ENCODE measurements at regions not wholly inside any gene's neighbourhood (a gene's known extent, or its start where the extent isn't known, plus 50 kb on each side); places are given as distances from the start of the nearest gene placed in this dataset.

DNA sequence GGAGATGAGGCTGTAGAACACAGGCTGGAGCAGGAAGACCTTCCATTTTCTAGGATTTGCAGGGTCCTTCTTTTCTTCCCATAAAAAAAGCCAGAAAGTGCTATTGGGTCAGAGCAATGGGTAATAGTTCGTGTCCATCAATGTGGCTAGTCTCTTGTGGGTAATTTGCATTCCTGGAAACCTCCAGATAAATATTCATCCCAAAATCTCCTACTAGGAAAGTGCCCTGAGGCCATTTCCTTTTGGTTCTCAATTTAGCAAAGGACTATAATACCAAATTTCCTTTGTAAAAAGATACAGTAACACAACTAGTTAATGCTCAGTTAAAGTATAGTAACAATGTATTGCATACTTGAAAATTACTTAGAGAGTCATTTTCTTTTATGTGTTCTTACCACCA is 138.1 kb upstream of the TAB2 start:
- DNase-seq (ENCODE audit: low read depth) = no peak
- TF ChIP-seq, protein P1, sequence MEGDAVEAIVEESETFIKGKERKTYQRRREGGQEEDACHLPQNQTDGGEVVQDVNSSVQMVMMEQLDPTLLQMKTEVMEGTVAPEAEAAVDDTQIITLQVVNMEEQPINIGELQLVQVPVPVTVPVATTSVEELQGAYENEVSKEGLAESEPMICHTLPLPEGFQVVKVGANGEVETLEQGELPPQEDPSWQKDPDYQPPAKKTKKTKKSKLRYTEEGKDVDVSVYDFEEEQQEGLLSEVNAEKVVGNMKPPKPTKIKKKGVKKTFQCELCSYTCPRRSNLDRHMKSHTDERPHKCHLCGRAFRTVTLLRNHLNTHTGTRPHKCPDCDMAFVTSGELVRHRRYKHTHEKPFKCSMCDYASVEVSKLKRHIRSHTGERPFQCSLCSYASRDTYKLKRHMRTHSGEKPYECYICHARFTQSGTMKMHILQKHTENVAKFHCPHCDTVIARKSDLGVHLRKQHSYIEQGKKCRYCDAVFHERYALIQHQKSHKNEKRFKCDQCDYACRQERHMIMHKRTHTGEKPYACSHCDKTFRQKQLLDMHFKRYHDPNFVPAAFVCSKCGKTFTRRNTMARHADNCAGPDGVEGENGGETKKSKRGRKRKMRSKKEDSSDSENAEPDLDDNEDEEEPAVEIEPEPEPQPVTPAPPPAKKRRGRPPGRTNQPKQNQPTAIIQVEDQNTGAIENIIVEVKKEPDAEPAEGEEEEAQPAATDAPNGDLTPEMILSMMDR (conservative IDR thresholded peaks at IDR 0.05; ENCODE audit: low read length) = no peak
- H3K4me3 ChIP-seq (ENCODE audit: low read length) = no peak overlapping the region

DNA sequence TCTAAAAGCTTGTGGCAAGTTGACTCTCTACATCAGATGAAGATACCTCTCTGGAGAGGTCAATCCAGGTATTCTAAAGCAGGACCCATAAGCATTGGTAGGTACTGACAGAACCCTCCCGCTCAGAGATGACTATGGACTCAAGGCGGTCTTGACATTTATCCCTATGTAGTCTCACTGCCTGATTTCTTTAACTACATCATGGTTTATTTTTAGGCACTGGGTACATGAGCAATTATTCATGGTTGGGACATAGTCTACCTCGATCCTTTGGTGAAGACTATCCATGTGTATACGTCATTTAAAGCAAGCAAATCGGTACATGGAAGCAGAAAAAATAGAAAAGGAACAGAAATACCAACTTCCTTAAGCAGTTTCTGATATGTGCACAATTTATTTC is 136.2 kb upstream of the TAB2 start:
- no peak overlapping the region for H3K4me3 ChIP-seq (ENCODE audit: low read length)
- DNase-seq (ENCODE audit: low read depth) = no peak
- TF ChIP-seq, protein P1 (conservative IDR thresholded peaks at IDR 0.05; ENCODE audit: low read length) = no peak

DNA sequence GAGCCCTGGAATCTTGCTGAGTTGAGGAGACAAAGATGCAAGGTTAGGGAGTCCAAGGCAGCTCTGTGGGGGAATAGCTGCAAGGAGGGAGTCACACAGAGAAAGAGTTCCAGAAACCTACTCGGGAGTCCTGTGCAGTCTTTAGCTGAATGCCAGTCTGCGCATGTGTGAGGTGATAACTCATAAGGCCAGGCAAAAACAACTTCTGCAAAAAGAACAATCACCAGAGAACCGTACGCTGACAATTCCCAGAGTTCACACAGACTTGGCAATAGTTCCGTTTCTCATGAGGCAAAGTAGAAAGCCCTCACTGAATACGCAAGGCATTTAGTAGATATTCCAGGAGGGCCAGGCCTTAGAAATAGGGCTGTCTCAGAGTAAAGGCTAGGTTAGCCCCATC is 135.2 kb upstream of the TAB2 start:
- no peak overlapping the region for H3K4me3 ChIP-seq (ENCODE audit: low read length)
- DNase-seq (ENCODE audit: low read depth) = no peak
- TF ChIP-seq, protein P1 (conservative IDR thresholded peaks at IDR 0.05; ENCODE audit: low read length) = no peak

DNA sequence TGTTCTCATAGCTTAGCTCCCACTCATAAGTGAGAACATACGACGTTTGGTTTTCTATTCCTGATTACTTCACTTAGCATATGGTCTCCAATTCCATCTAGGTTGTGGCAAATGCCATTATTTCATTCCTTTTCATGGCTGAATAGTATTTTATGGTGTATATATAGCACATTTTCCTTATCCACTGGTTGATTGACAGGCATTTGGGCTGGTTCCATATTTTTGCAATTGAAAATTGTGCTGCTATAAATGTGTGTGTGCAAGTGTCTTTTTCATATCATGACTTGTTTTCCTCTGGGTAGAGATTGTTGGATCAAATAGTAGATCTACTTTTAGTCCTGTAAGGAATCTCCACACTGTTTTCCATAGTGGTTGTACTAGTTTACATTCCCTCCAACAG is 133.0 kb upstream of the TAB2 start:
- no peak overlapping the region for H3K4me3 ChIP-seq (ENCODE audit: low read length)
- DNase-seq (ENCODE audit: low read depth) = no peak
- TF ChIP-seq, protein P1 (conservative IDR thresholded peaks at IDR 0.05; ENCODE audit: low read length) = no peak

DNA sequence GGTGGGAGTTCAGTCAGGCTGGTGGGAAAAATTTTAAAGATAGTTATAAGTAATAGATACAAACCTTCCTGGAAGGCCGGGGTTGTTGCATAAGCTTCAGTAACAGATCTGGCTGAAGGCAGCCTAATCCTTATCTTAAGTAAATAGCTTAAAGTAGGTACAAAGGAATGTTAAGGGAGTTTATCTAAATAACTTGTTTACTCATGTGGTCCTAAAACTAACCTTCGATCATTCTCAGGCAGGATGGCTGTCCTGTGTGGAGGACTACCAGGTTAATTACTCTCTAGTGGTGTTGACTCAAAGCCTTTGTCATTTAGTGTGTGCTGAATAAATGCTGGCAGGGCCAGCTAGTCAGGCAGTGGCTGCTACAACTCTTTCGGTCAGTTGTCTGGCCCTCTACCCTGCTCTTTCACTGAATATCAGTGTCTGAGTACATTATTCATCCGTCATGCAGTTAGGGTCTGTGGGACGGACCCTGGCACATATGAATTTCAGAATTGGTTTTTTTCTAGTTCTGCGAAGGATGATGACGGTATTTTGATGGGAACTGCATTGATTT is 131.6 kb upstream of the TAB2 start:
- TF ChIP-seq, protein P1 (conservative IDR thresholded peaks at IDR 0.05; ENCODE audit: low read length) = no peak
- no peak overlapping the region for H3K4me3 ChIP-seq (ENCODE audit: low read length)
- DNase-seq (ENCODE audit: low read depth) = no peak

DNA sequence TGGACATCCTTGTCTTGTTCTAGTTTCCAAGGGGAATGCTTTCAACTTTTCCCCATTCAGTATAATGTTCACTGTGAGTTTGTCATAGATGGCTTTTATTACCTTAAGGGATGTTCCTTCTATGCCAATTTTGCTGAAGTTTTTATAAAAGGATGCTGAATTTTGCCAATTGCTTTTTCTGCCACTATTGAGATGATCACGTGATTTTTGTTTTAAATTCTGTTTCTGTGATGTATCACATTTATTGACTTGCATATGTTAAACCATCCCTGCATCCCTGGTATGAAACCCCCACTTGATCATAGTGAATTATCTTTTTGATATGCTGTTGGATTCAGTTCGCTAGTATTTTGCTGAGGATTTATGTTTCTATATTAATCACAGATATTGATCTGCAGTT is 130.6 kb upstream of the TAB2 start:
- TF ChIP-seq, protein P1 (conservative IDR thresholded peaks at IDR 0.05; ENCODE audit: low read length) = no peak
- no peak overlapping the region for H3K4me3 ChIP-seq (ENCODE audit: low read length)
- no peak for DNase-seq (ENCODE audit: low read depth)

DNA sequence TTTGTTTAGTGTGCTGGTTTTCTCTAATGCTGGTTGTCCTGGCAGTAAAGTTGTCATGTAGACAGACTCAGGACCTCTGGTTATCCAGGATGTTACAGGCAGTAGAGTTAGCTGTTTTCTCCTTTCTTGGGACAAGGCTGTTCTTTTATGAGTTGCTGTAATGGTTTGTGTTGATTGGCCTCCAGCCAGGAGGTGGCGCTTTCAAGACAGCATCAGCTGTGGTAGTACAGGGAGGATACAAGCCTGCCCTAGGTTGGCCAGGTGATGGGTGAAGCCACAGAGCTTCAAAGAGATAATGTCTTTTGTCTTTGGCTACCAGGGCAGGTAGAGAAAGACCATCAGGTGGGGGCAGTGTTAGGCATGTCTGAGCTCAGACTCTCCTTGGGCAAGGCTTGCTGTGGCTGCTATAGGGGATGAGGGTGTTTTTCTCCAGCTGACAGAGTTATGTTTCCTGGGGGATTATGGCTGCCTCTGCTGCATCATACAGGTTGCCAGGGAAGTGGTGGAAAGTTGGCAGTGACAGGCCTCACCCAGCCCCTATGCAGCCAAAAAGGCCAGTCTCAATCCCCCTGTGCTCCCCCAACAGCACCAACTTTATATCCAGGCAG is 127.2 kb upstream of the TAB2 start:
- TF ChIP-seq, protein P1 (conservative IDR thresholded peaks at IDR 0.05; ENCODE audit: low read length) = no peak
- no peak overlapping the region for H3K4me3 ChIP-seq (ENCODE audit: low read length)
- DNase-seq (ENCODE audit: low read depth) = no peak

All from AG10803 (cell line).